ENCODE measurements at regions not wholly inside any gene's neighbourhood (a gene's known extent, or its start where the extent isn't known, plus 50 kb on each side); places are given as distances from the start of the nearest gene placed in this dataset.

DNA sequence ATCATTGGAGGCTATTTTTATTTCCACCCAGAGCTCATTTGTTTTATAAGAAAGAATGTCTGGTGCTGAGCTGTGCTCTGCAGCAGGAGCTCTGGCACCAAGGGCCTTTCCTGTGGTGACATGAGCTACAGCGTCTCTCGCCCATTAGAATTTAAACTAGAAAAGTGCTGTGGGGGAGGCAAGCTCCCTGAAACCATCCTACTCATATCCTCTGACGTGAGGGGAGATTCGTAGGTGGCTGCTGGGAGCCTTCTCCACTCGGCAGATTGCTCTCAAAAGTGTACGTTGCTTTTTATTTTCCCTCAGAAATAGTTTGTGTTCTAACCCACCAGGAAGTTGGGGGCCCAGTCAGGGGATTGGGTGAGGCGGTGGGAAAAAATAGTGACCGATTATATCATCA is 76.3 kb upstream of the ARHGEF3 start:
- H3K27ac ChIP-seq (ENCODE audit: low read depth in 1 of 2, low read length in 2 of 2) = no peak overlapping the region
- H3K4me1 Mint-ChIP-seq = peaks cover 5% of the 10 kb centered on the region
- no CpG with 5 or more reads among the region's 8 CpGs for WGBS (ENCODE audit: insufficient coverage)
- peaks cover 0 to 2% (median 0%) of the 10 kb centered on the region in 3 donors for H3K27me3 Mint-ChIP-seq (ENCODE audit: low read depth in 3 of 3)
- no peak for DNase-seq
- H3K36me3 Mint-ChIP-seq = no peaks in the 10 kb centered on the region
- no peaks in the 10 kb centered on the region for H3K27me3 ChIP-seq (ENCODE audit: control insufficient read depth in 2 of 2, insufficient read depth in 2 of 2, low read length in 2 of 2)
- no peaks in the 10 kb centered on the region for H4K20me1 ChIP-seq (ENCODE audit: insufficient read depth, low read length)
- no peaks in the 10 kb centered on the region for H3K79me2 ChIP-seq (ENCODE audit: insufficient read depth, low read length)
- H3K9me3 Mint-ChIP-seq = no peaks in the 10 kb centered on the region
- no peak overlapping the region for H3K4me3 ChIP-seq (replicated peaks in 1 of 3; ENCODE audit: low read depth in 2 of 3, low read length in 3 of 3)
- intact Hi-C loops (cut with micrococcal nuclease) = no loop called here
- no peak overlapping the region for H3K4me3 Mint-ChIP-seq
- H3K9me3 ChIP-seq (replicated peaks in 1 of 2; ENCODE audit: control insufficient read depth in 1 of 2, insufficient read depth in 1 of 2, low read length in 2 of 2) = no peaks in the 10 kb centered on the region
- no peak overlapping the region for H3K27ac Mint-ChIP-seq
- H3K4me2 ChIP-seq (replicated peaks; ENCODE audit: extremely low read depth, low read length, poor library complexity, severe bottlenecking) = no peak overlapping the region
- TF ChIP-seq, protein P1, sequence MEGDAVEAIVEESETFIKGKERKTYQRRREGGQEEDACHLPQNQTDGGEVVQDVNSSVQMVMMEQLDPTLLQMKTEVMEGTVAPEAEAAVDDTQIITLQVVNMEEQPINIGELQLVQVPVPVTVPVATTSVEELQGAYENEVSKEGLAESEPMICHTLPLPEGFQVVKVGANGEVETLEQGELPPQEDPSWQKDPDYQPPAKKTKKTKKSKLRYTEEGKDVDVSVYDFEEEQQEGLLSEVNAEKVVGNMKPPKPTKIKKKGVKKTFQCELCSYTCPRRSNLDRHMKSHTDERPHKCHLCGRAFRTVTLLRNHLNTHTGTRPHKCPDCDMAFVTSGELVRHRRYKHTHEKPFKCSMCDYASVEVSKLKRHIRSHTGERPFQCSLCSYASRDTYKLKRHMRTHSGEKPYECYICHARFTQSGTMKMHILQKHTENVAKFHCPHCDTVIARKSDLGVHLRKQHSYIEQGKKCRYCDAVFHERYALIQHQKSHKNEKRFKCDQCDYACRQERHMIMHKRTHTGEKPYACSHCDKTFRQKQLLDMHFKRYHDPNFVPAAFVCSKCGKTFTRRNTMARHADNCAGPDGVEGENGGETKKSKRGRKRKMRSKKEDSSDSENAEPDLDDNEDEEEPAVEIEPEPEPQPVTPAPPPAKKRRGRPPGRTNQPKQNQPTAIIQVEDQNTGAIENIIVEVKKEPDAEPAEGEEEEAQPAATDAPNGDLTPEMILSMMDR (IDR thresholded peaks at IDR 0.05) = no peak
- no peaks in the 10 kb centered on the region for H3K36me3 ChIP-seq (replicated peaks in 1 of 2; ENCODE audit: control insufficient read depth in 1 of 2, insufficient read depth in 2 of 2, low read length in 2 of 2)
- no peaks in the 10 kb centered on the region for H3K4me1 ChIP-seq (ENCODE audit: control insufficient read depth in 1 of 2, insufficient read depth in 2 of 2, low read length in 2 of 2)
- peak overlapping the region; percentile 32 for H2AFZ ChIP-seq (ENCODE audit: insufficient read depth, low read depth, low read length, poor library complexity, severe bottlenecking)
- H3K9ac ChIP-seq (ENCODE audit: insufficient read depth, low read length, poor library complexity, severe bottlenecking) = no peak overlapping the region

DNA sequence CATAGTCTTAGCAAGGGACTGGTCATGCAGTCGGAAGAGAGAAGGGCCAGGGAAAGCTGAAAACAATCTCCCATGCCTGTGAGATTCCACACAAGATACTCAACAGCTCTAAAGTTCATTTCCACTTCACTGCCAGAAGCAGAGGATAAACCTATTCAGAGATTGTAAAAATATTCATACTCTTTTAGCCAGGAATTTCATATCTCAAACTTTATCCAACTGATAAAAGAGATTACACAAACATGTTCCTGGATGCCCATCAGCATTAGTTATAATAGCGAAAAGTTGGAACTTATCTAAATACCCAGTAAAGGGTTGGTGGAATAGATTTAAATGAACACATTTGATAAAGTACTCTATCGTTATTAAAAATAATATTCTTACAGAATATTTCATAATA is 75.2 kb upstream of the ARHGEF3 start:
- H3K4me1 Mint-ChIP-seq = peaks cover 5% of the 10 kb centered on the region
- H4K20me1 ChIP-seq (ENCODE audit: insufficient read depth, low read length) = no peaks in the 10 kb centered on the region
- no peaks in the 10 kb centered on the region for H3K9me3 Mint-ChIP-seq
- WGBS (ENCODE audit: insufficient coverage) = no CpG with 5 or more reads among the region's 3 CpGs
- no peak for DNase-seq
- intact Hi-C loops (cut with micrococcal nuclease) = no loop called here
- TF ChIP-seq, protein P1 (IDR thresholded peaks at IDR 0.05) = no peak
- H3K27ac ChIP-seq (ENCODE audit: low read depth in 1 of 2, low read length in 2 of 2) = no peak overlapping the region
- peaks cover 0 to 2% (median 0%) of the 10 kb centered on the region in 3 donors for H3K27me3 Mint-ChIP-seq (ENCODE audit: low read depth in 3 of 3)
- no peak overlapping the region for H3K9ac ChIP-seq (ENCODE audit: insufficient read depth, low read length, poor library complexity, severe bottlenecking)
- H3K4me3 ChIP-seq (replicated peaks in 1 of 3; ENCODE audit: low read depth in 2 of 3, low read length in 3 of 3) = no peak overlapping the region
- no peak overlapping the region for H2AFZ ChIP-seq (ENCODE audit: insufficient read depth, low read depth, low read length, poor library complexity, severe bottlenecking)
- H3K4me1 ChIP-seq (ENCODE audit: control insufficient read depth in 1 of 2, insufficient read depth in 2 of 2, low read length in 2 of 2) = no peaks in the 10 kb centered on the region
- no peaks in the 10 kb centered on the region for H3K9me3 ChIP-seq (replicated peaks in 1 of 2; ENCODE audit: control insufficient read depth in 1 of 2, insufficient read depth in 1 of 2, low read length in 2 of 2)
- H3K4me2 ChIP-seq (replicated peaks; ENCODE audit: extremely low read depth, low read length, poor library complexity, severe bottlenecking) = no peak overlapping the region
- H3K27me3 ChIP-seq (ENCODE audit: control insufficient read depth in 2 of 2, insufficient read depth in 2 of 2, low read length in 2 of 2) = no peaks in the 10 kb centered on the region
- H3K4me3 Mint-ChIP-seq = no peak overlapping the region
- no peaks in the 10 kb centered on the region for H3K79me2 ChIP-seq (ENCODE audit: insufficient read depth, low read length)
- no peaks in the 10 kb centered on the region for H3K36me3 Mint-ChIP-seq
- H3K36me3 ChIP-seq (replicated peaks in 1 of 2; ENCODE audit: control insufficient read depth in 1 of 2, insufficient read depth in 2 of 2, low read length in 2 of 2) = no peaks in the 10 kb centered on the region
- no peak overlapping the region for H3K27ac Mint-ChIP-seq
